ENCODE measurements at regions not wholly inside any gene's neighbourhood (a gene's known extent, or its start where the extent isn't known, plus 50 kb on each side); places are given as distances from the start of the nearest gene placed in this dataset.

DNA sequence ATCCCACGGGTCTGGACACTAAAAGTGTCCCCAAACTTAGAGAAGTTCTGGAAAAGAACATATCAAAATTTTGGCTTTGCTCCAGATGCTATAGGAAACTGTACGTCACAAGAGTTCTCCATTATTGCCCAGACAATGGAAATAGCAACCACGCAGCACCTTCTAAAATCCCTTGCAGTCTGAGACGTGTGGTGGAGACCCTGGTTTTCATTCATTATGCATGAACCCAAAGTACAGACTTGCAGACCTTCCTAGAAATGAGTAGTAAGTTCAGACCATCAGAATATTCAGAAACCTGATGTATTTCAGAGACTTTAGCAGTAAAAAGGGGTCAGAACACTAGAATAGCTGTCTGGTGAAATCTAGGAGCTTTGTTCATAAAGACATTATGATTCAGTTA is 50.0 kb upstream of the BCL2L14 start:
- TF ChIP-seq, protein P1, sequence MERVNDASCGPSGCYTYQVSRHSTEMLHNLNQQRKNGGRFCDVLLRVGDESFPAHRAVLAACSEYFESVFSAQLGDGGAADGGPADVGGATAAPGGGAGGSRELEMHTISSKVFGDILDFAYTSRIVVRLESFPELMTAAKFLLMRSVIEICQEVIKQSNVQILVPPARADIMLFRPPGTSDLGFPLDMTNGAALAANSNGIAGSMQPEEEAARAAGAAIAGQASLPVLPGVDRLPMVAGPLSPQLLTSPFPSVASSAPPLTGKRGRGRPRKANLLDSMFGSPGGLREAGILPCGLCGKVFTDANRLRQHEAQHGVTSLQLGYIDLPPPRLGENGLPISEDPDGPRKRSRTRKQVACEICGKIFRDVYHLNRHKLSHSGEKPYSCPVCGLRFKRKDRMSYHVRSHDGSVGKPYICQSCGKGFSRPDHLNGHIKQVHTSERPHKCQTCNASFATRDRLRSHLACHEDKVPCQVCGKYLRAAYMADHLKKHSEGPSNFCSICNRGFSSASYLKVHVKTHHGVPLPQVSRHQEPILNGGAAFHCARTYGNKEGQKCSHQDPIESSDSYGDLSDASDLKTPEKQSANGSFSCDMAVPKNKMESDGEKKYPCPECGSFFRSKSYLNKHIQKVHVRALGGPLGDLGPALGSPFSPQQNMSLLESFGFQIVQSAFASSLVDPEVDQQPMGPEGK (CRISPR knock-in tag; IDR thresholded peaks at IDR 0.05; ENCODE audit: borderline replicate concordance): no peak
- TF ChIP-seq ZNF70 (CRISPR knock-in tag; IDR thresholded peaks at IDR 0.05) (no peak), RARB (CRISPR knock-in tag; IDR thresholded peaks at IDR 0.05) (no peak)
- TF ChIP-seq, protein P2, sequence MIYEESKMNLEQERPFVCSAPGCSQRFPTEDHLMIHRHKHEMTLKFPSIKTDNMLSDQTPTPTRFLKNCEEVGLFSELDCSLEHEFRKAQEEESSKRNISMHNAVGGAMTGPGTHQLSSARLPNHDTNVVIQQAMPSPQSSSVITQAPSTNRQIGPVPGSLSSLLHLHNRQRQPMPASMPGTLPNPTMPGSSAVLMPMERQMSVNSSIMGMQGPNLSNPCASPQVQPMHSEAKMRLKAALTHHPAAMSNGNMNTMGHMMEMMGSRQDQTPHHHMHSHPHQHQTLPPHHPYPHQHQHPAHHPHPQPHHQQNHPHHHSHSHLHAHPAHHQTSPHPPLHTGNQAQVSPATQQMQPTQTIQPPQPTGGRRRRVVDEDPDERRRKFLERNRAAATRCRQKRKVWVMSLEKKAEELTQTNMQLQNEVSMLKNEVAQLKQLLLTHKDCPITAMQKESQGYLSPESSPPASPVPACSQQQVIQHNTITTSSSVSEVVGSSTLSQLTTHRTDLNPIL (CRISPR knock-in tag; IDR thresholded peaks at IDR 0.05; ENCODE audit: low read depth): no peak

Data from SK-N-SH treated with all-trans-retinoic acid at 6 μM for 48 hours (cell line).